DND-41 (cell line): ENCODE measurements at regions not wholly inside any gene's neighbourhood (a gene's known extent, or its start where the extent isn't known, plus 50 kb on each side); places are given as distances from the start of the nearest gene placed in this dataset.

Experiments
- ATAC-seq: fragments of 200-7000 bp; cut with Tn5 transposase; 3 replicates; pipeline ENCODE4 v1.9.1; 2021; ENCODE audit warnings: low read depth; ENCODE audit not compliant: insufficient read depth
- DNase-seq: peaks from one replicate; pipeline ENCODE4 v3.0.0-alpha.2; 2020
- H2AFZ ChIP-seq: 2 replicates; pipeline ENCODE4 v1.6.0; 2012; ENCODE audit warnings: low read depth, low read length
- H3K27ac ChIP-seq: 2 replicates; pipeline ENCODE4 v1.5.1; 2012; ENCODE audit warnings: low read length, inconsistent platforms
- H3K27me3 ChIP-seq: fragments of 200-600 bp; sonication (generic); 2 replicates; pipeline ENCODE4 v1.6.0; 2012; ENCODE audit warnings: low read length, mild to moderate bottlenecking, inconsistent platforms; ENCODE audit not compliant: insufficient read depth, poor library complexity
- H3K36me3 ChIP-seq: 2 replicates; pipeline ENCODE4 v1.5.1; 2012; ENCODE audit warnings: low read length, inconsistent platforms; ENCODE audit not compliant: insufficient read depth
- H3K4me1 ChIP-seq: 2 replicates; pipeline ENCODE4 v1.5.1; 2012; ENCODE audit warnings: mild to moderate bottlenecking, low read length; ENCODE audit not compliant: insufficient read depth
- H3K4me2 ChIP-seq: 2 replicates; pipeline ENCODE4 v1.6.0; 2012; ENCODE audit warnings: mild to moderate bottlenecking, moderate library complexity, low read length, inconsistent platforms; ENCODE audit not compliant: insufficient read depth
- H3K4me3 ChIP-seq, 2 experiments: fragments of 200-600 bp in 1 of 2; shearing (Covaris generic) in 1 of 2; 2 replicates each; pipeline ENCODE4 v1.5.1; 2012 to 2016; ENCODE audit warnings: inconsistent platforms in 2 of 2, low read length in 2 of 2, mild to moderate bottlenecking in 2 of 2, low read depth in 1 of 2, moderate library complexity in 1 of 2
- H3K79me2 ChIP-seq: 2 replicates; pipeline ENCODE4 v1.6.0; 2012; ENCODE audit warnings: low read length, inconsistent platforms; ENCODE audit not compliant: insufficient read depth
- H3K9ac ChIP-seq: 2 replicates; pipeline ENCODE4 v1.6.0; 2012; ENCODE audit warnings: low read depth, mild to moderate bottlenecking, inconsistent platforms, low read length, moderate library complexity
- H3K9me3 ChIP-seq: 2 replicates; pipeline ENCODE4 v1.5.1; 2012; ENCODE audit warnings: low read length, moderate library complexity, mild to moderate bottlenecking, inconsistent platforms; ENCODE audit not compliant: insufficient read depth, severe bottlenecking
- H4K20me1 ChIP-seq: 2 replicates; pipeline ENCODE4 v1.6.0; 2012; ENCODE audit warnings: low read length; ENCODE audit not compliant: insufficient read depth
- CTCF ChIP-seq: IDR thresholded peaks from 2 replicates; pipeline ENCODE4 v1.5.1; 2012; ENCODE audit warnings: borderline replicate concordance, low read length, moderate library complexity, mild to moderate bottlenecking; ENCODE audit not compliant: poor library complexity, severe bottlenecking; ENCODE audit errors: extremely low read depth
- EZH2 ChIP-seq: IDR thresholded peaks from 3 replicates; pipeline ENCODE4 v1.6.1; 2012; ENCODE audit warnings: borderline replicate concordance, low read depth, mild to moderate bottlenecking, moderate library complexity, low read length, inconsistent platforms; ENCODE audit not compliant: severe bottlenecking

- Histone ChIP-seq H3K9me3 (no peaks in the 10 kb centered on the region), H3K4me3 (no peak overlapping the region), H3K27ac (no peak overlapping the region), H3K4me2 (no peak overlapping the region), H2AFZ (no peak overlapping the region), H3K9ac (no peak overlapping the region), H3K4me1 (no peaks in the 10 kb centered on the region), H3K27me3 (no peaks in the 10 kb centered on the region), H3K79me2 (no peaks in the 10 kb centered on the region), H3K36me3 (no peaks in the 10 kb centered on the region), H4K20me1 (no peaks in the 10 kb centered on the region)
- DNase-seq (no peak), ATAC-seq (no peak)
- no peak for TF ChIP-seq EZH2
- TF ChIP-seq CTCF, result no peak
Observed at GRCh38 chr20:19004975-19005374, 191.4 kb downstream of the SCP2D1 start.

- H3K79me2 ChIP-seq, result no peaks in the 10 kb centered on the region
- DNase-seq, result no peak
Observed at GRCh38 chr20:19008497-19008896, 194.9 kb downstream of the SCP2D1 start.

GRCh38 chr20:19009081-19009688, 195.6 kb downstream of the SCP2D1 start:
- H3K79me2 ChIP-seq, result no peaks in the 10 kb centered on the region
- no peak overlapping the region for H2AFZ ChIP-seq
- no peaks in the 10 kb centered on the region for H3K36me3 ChIP-seq
- no peak overlapping the region for H3K9ac ChIP-seq
- no peak for DNase-seq
- no peaks in the 10 kb centered on the region for H3K4me1 ChIP-seq
- TF ChIP-seq EZH2 (no peak), CTCF (no peak)
- no peak for ATAC-seq
- H3K27me3 ChIP-seq, result no peaks in the 10 kb centered on the region
- no peak overlapping the region for H3K4me2 ChIP-seq
- no peaks in the 10 kb centered on the region for H3K9me3 ChIP-seq
- H3K4me3 ChIP-seq, result no peak overlapping the region
- H4K20me1 ChIP-seq, result no peaks in the 10 kb centered on the region
- no peak overlapping the region for H3K27ac ChIP-seq

More at GRCh38 chr20:19008497-19008896, 194.9 kb downstream of the SCP2D1 start:
- Histone ChIP-seq H3K4me2 (no peak overlapping the region), H4K20me1 (no peaks in the 10 kb centered on the region), H3K9me3 (no peaks in the 10 kb centered on the region), H3K4me1 (no peaks in the 10 kb centered on the region), H2AFZ (no peak overlapping the region), H3K9ac (no peak overlapping the region), H3K36me3 (no peaks in the 10 kb centered on the region), H3K4me3 (no peak overlapping the region), H3K27me3 (no peaks in the 10 kb centered on the region), H3K27ac (no peak overlapping the region)
- TF ChIP-seq CTCF, result no peak
- no peak for TF ChIP-seq EZH2
- no peak for ATAC-seq

GRCh38 chr20:19012676-19013075, 199.1 kb downstream of the SCP2D1 start:
- Histone ChIP-seq H3K9ac (no peak overlapping the region), H2AFZ (no peak overlapping the region), H3K27me3 (no peaks in the 10 kb centered on the region), H3K27ac (no peak overlapping the region), H3K4me2 (no peak overlapping the region), H3K36me3 (no peaks in the 10 kb centered on the region), H3K9me3 (no peaks in the 10 kb centered on the region), H4K20me1 (no peaks in the 10 kb centered on the region), H3K4me3 (no peak overlapping the region), H3K4me1 (no peaks in the 10 kb centered on the region), H3K79me2 (no peaks in the 10 kb centered on the region)
- DNase-seq, result no peak
- TF ChIP-seq EZH2 (no peak), CTCF (no peak)
- no peak for ATAC-seq
